Right lobe of liver (tissue), 4 donors: ENCODE measurements at regions not wholly inside any gene's neighbourhood (a gene's known extent, or its start where the extent isn't known, plus 50 kb on each side); places are given as distances from the start of the nearest gene placed in this dataset.

ENCODE experiments used
- POLR2A ChIP-seq: fragments of 450-650 bp; IDR thresholded peaks from one replicate; pipeline ENCODE4 v1.6.1; 2017; ENCODE audit warnings: antibody characterized with exemption, mild to moderate bottlenecking
- TF ChIP-seq, protein P1 (sequence below), 4 donors: fragments of 200-600 bp in 3 of 4; fragments of 450-650 bp in 1 of 4; IDR thresholded peaks; one replicate each; pipeline versions ENCODE4 v1.5.1 to v1.8.0; 2016 to 2022; ENCODE audit warnings: antibody characterized with exemption in 4 of 4, mild to moderate bottlenecking in 2 of 4
- donor health status: DM: no; HTN: no; CAD: no.
- donor health status: DM: no; HTN: no; CAD: no.
- donor health status: DM: no; HTN: yes; CAD: no.

DNA sequence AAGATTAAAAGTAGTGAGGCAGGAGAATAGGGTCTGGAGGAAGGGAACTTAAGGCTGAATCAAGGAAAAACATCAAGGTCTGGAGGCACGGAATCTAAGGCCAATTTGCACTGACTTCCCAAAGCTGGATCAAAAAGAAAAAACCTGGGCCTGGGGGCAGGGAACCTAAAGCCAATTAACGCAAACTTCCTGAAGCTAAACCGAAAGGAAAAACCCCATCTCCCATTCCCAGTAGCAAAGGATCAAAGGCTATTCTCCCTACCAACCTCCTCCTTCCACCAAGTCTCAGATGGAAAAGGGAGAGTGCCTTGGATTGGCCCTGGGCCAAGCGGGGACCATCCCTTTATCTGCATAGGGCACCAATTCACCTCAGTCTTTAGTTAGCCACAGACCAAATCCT, 384.2 kb downstream of the GRIN2B start:
- TF ChIP-seq, protein P1, sequence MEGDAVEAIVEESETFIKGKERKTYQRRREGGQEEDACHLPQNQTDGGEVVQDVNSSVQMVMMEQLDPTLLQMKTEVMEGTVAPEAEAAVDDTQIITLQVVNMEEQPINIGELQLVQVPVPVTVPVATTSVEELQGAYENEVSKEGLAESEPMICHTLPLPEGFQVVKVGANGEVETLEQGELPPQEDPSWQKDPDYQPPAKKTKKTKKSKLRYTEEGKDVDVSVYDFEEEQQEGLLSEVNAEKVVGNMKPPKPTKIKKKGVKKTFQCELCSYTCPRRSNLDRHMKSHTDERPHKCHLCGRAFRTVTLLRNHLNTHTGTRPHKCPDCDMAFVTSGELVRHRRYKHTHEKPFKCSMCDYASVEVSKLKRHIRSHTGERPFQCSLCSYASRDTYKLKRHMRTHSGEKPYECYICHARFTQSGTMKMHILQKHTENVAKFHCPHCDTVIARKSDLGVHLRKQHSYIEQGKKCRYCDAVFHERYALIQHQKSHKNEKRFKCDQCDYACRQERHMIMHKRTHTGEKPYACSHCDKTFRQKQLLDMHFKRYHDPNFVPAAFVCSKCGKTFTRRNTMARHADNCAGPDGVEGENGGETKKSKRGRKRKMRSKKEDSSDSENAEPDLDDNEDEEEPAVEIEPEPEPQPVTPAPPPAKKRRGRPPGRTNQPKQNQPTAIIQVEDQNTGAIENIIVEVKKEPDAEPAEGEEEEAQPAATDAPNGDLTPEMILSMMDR (IDR thresholded peaks at IDR 0.05), result no peak
- TF ChIP-seq POLR2A, result no peak
